GM10248 (cell line): ENCODE measurements at regions not wholly inside any gene's neighbourhood (a gene's known extent, or its start where the extent isn't known, plus 50 kb on each side); places are given as distances from the start of the nearest gene placed in this dataset.

Experiments used
- CTCF ChIA-PET: fragments of 300-600 bp; sonication (Branson Sonifier 250); formaldehyde crosslinking; extraction: SDS; loops from one replicate; lab custom pipeline; 2021; ENCODE audit warnings: antibody characterized with exemption; lab: Yijun Ruan, JAX
- POLR2A ChIA-PET: fragments of 350-650 bp; sonication (Branson Sonifier 250); formaldehyde crosslinking; extraction: SDS; loops from one replicate; lab custom pipeline; 2020; ENCODE audit warnings: antibody characterized with exemption; lab: Yijun Ruan, JAX
- DNase-seq: peaks from one replicate; pipeline ENCODE4 v3.0.0; 2012; ENCODE audit errors: extremely low spot score
- CTCF ChIP-seq: IDR thresholded peaks from 2 replicates; pipeline ENCODE4 v1.5.1; 2012; ENCODE audit warnings: mild to moderate bottlenecking, low read depth; ENCODE audit errors: extremely low read depth, missing control alignments, control extremely low read depth

GRCh38 chr18:45521136-45521535, 94.1 kb upstream of the SLC14A2 start:
- DNase-seq = no peak
- ChIA-PET POLR2A (no interaction called here), CTCF (interaction anchor here (1.1 to 1.2 kb wide), 2 partner anchors 14 to 19 kb away, joined by 3 to 5 read pairs; no protein-coding TSS in a partner anchor)
- TF ChIP-seq CTCF = no peak

- DNase-seq = no peak
- CTCF ChIA-PET = interaction anchor here (0.7 to 1.1 kb wide), 2 partner anchors 14 to 201 kb away, joined by 3 read pairs; no protein-coding TSS in a partner anchor
- no peak for TF ChIP-seq CTCF
- POLR2A ChIA-PET = no interaction called here
These were observed 93.5 kb upstream of the SLC14A2 start for GRCh38 chr18:45521777-45522176.

GRCh38 chr18:45522371-45522770, 92.9 kb upstream of the SLC14A2 start:
- POLR2A ChIA-PET = no interaction called here
- CTCF ChIA-PET = interaction anchor here (0.7 to 1.1 kb wide), 2 partner anchors 13 to 200 kb away, joined by 3 read pairs; no protein-coding TSS in a partner anchor
- TF ChIP-seq CTCF = no peak
- no peak for DNase-seq

- DNase-seq = no peak
- ChIA-PET POLR2A (no interaction called here), CTCF (interaction anchor here (1.6 kb wide), 2 partner anchors 10 kb away, joined by 6 to 7 read pairs; no protein-coding TSS in a partner anchor)
- no peak for TF ChIP-seq CTCF
These were observed 90.0 kb upstream of the SLC14A2 start for GRCh38 chr18:45525301-45525700.

GRCh38 chr18:45526114-45526841, 89.0 kb upstream of the SLC14A2 start:
- no peak for DNase-seq
- ChIA-PET POLR2A (no interaction called here), CTCF (interaction anchor here (0.9 to 1.6 kb wide), 4 partner anchors 9 to 1134 kb away, joined by 3 to 7 read pairs (median 4); no protein-coding TSS in a partner anchor)
- TF ChIP-seq CTCF = no peak

- no peak for TF ChIP-seq CTCF
- CTCF ChIA-PET = interaction anchor here (1.3 kb wide), 1 partner anchor 25 kb away, joined by 3 read pairs; no protein-coding TSS in a partner anchor
- POLR2A ChIA-PET = no interaction called here
- no peak for DNase-seq
These were observed 87.4 kb upstream of the SLC14A2 start for GRCh38 chr18:45527891-45528290.
